SK-MEL-5 (cell line): ENCODE measurements at regions not wholly inside any gene's neighbourhood (a gene's known extent, or its start where the extent isn't known, plus 50 kb on each side); places are given as distances from the start of the nearest gene placed in this dataset.

ENCODE experiments used
- DNase-seq: peaks from one replicate; pipeline ENCODE4 v3.0.0-alpha.2; 2016; ENCODE audit warnings: low read depth, low spot score
- in situ Hi-C: cut with HindIII; loops from 2 replicates; pipeline ENCODE4 v1.10.0; 2016; ENCODE audit warnings: low sequenced_read_pairs, high pct_unique_total_duplicates, low pct_unique_long_range_greater_than_20kb

DNA sequence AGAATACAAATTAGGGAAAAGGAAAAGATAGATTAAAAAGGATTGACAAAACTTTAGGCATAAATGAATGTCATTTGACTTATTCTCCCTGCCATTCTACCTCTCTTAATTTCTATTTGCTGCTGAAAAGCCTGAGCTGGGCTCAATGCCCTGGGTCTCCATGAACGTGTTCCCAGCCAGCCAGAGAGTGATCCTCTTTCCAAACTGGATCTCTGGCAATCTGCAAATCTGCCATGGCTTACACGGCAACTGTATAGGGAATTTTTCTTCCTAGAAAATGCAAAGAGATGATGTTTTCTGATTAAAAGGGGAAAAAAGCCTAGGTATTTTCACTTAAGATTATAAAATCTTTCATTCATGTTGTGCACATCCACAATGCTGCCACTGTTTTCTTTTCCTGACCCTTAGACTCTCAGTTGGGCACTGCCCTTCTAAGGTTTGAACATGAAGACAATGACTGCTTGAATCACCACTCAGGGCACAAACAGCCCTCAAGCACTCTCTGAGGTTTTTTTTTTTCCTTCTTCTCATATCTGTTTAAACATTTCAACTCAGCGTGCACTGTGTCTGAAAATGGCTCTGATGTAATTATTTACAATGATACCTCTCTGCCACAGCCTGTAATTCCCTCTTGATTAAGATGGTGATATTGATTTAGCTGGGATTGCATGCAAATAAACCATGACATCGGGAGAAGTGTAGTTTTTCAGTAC lies 60.3 kb downstream of the DACT1 start:
- peak; percentile 52 for DNase-seq
- in situ Hi-C loops, result no loop called here

DNA sequence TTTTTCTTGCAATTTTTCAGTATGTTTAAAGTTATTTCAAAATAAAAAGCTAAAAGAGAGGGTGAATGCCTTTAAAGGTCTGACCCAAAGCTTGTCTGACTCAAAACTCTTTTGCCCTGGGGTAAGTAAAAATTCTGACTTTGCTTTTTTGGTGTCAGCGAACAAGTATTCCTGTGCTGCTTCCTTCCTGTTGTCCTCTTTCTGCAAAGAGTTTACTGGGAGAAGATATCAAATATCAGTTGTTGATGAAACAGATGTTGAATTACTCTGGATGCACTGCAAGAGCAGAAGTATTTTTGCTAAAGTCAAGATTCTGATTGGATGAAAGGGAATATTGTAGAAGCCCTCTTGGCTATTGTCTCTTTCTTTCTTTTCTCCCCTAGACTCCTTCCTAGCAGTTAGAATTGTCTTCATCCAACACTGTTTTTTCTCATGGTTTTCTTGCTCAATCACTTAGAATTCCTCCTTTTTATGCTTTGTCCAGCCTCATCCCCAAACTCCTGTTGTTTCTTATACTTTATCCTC lies 62.0 kb downstream of the DACT1 start:
- in situ Hi-C loops, result no loop called here
- DNase-seq, result no peak

GRCh38 chr14:58701156-58701555 lies 63.4 kb downstream of the DACT1 start:
- in situ Hi-C loops, result no loop called here
- DNase-seq, result no peak

- DNase-seq, result no peak
- in situ Hi-C loops, result no loop called here
Measured at GRCh38 chr14:58701604-58702003, 63.8 kb downstream of the DACT1 start.

DNA sequence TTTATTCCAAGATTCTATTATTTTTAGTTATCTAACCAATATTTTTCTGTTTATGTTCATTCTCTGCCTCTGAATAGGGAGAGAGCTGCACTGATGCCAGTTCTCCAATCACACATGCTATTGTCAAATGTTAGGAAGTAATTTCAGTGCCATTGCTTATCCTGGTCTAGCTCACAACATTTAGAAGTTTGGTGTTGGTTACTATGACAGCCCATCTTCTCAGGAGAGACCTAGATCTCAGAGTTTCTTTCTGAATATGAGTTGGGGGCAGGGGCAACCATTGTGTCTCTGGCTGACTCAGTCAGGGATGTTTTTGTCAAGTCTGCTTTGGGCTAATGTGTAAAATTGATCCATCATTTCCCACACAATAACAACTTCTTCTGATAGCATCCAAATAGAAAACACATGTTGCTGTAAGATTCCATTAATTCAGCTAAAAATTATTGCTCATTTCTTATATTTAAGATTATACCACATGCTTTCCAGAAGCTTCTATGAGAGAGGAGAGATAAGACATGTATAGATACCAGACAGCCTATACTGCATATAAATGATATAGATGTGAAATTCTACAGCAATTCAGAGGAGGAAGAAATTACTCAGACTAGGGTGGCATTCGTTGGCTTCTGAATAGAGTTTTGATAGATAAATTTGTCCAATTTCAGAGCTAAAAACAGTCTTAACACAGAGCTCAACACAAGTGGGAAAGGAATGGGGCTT lies 64.8 kb downstream of the DACT1 start:
- in situ Hi-C loops, result no loop called here

DNA sequence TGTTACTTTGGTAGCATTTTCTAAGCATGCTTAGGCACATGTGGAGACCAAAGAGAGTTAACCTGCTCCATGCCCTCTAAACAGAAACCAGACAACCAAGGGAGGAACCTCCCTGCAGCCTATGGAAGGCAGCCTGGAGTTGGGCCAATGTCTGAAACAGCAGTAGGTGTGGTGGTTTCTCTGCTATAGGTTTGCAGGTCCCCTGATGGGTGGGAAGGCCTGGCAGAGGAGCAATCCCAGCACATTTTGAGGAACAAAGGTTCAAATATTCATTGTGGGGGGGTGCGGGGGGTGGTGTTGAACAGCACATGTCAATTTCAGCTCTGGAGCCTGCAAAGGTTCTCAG lies 65.4 kb downstream of the DACT1 start:
- in situ Hi-C loops, result no loop called here

More for the DNA sequence above, 64.8 kb downstream of the DACT1 start:
- DNase-seq, result no peak

DNA sequence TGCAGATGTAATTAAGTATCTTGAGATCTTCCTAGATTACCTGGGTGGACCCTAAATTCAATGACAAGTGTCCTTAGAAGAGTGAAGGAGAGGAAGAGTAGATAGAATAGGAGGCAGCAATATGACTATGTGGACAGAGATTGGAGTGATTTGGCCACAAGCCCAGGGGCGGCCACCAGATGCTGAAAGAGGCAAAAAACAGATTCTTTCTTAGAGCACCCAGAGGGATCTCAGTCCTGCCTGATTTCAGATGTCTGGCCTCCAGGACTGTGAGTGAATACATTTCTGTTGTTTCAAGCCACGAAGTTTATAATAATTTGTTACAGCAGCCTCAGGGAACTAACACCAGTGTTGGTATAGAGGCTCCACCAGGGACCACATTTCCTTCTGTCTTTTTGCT lies 67.3 kb downstream of the DACT1 start:
- in situ Hi-C loops, result no loop called here
- DNase-seq, result no peak

More for the DNA sequence above, 65.4 kb downstream of the DACT1 start:
- no peak for DNase-seq

DNA sequence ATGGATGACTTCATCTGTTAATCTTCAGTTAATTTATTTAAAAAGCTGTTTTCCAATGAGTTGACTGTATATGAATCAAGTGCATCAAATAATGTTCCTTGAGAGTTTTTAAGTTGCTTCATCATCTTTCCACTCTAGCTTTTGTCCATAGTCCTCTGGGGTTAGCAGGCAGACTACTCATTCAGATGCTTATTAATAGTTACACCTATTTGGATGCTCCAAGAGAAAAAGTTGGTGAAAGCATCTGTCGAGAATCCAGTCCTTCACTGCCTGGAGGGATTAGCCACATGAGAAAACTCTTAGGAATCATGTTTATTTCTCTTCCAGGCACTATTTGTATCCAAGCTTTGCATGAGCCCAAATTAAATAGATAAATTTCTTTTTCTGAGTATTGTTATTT lies 70.2 kb downstream of the DACT1 start:
- in situ Hi-C loops, result no loop called here
- no peak for DNase-seq

DNA sequence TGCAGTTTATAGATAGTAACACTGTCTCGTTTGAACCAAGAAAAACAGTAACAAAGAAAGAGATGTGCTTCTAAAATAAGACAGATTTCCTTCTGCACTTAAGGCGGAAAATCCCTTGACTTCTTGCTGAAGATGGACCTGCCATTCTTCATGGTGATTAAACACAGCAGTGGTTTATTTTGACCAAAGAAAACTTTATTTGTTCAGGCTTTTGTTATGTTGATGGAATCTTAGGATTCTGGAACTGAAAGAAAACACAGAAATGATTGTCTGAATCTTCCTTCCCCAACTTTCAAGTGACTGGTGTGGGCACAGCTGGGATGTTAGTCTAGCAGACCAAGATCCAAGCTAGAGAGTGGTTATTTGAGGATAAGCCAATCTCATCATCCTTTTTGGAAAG lies 72.2 kb downstream of the DACT1 start:
- in situ Hi-C loops, result no loop called here
- no peak for DNase-seq

DNA sequence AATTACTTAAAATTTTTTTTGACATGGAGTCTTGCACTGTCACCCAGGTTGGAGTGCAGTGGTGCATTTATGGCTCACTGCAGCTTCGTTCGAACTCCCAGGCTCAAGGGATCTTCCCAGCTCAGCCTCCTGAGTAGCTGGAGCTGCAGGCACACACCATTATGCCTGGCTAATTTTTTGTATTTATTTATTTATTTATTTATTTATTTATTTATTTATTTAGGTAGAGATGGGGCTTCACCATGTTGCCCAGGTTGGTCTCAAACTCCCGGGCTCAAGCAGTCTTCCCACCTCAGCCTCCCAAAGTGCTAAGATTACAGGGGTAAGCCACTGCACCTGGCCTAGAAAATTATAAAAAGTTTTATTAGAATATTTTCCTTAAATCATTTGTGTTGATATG lies 73.6 kb downstream of the DACT1 start:
- DNase-seq, result no peak
- in situ Hi-C loops, result no loop called here

GRCh38 chr14:58712357-58712756 lies 74.6 kb downstream of the DACT1 start:
- in situ Hi-C loops, result no loop called here
- no peak for DNase-seq

DNA sequence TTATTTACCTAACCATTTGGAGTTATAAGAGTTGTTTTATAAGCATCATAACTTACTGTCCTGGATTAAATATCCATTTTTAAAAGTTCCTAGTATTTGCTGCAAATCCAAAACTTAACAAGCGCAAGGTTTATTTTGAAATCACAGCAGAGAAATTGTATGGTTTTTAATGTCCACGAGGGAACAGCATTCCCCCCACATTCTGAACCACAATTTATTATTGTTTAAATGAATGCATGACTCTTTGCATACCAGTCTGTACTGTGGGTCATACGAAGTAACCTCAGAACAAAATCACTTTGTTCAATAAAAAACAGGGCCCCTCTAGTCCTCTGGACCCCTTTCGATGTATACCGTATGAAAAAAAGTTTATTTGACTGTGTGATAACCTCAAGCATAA lies 75.9 kb downstream of the DACT1 start:
- DNase-seq, result no peak
- in situ Hi-C loops, result no loop called here

GRCh38 chr14:58716706-58717105 lies 78.9 kb downstream of the DACT1 start:
- DNase-seq, result no peak
- in situ Hi-C loops, result no loop called here

DNA sequence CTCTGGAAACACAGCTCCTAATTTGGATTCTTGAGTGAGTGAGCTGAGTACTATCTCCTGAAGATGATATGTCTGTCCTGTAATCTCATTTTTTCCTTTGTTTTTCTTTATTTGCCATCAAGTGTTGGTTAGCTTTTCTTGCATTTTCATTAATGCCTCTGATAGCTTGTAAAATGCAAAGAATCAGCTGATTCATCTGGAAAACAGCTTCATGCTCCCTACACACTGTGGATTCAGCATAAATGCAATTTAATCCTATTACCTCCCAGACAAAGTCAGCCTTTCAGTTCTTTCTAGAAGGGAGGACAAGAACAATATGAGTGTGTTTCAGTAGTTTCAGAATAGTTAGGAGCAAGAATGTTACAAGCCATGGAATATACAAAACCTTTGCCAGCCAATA lies 79.4 kb downstream of the DACT1 start:
- in situ Hi-C loops, result no loop called here
- peak; percentile 54 for DNase-seq

DNA sequence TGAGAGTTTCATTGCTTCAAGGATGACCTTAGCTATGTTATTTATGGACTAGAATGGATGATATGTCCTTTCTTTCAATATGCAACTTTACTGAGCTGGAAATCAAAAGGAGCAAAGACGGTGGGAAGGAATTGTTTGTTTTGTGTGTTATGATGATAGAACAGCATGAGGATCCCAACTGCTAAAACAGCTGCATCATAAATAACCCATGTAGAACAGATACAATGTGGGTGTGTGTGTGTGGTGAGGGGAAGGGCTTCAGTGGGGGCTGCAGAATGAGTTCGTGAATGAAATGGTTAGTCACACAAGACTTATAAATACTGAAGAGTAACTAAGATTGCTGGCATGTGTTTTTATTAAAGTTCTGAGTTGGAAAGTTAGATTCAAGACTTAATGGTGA lies 80.1 kb downstream of the DACT1 start:
- DNase-seq, result no peak
- in situ Hi-C loops, result no loop called here

DNA sequence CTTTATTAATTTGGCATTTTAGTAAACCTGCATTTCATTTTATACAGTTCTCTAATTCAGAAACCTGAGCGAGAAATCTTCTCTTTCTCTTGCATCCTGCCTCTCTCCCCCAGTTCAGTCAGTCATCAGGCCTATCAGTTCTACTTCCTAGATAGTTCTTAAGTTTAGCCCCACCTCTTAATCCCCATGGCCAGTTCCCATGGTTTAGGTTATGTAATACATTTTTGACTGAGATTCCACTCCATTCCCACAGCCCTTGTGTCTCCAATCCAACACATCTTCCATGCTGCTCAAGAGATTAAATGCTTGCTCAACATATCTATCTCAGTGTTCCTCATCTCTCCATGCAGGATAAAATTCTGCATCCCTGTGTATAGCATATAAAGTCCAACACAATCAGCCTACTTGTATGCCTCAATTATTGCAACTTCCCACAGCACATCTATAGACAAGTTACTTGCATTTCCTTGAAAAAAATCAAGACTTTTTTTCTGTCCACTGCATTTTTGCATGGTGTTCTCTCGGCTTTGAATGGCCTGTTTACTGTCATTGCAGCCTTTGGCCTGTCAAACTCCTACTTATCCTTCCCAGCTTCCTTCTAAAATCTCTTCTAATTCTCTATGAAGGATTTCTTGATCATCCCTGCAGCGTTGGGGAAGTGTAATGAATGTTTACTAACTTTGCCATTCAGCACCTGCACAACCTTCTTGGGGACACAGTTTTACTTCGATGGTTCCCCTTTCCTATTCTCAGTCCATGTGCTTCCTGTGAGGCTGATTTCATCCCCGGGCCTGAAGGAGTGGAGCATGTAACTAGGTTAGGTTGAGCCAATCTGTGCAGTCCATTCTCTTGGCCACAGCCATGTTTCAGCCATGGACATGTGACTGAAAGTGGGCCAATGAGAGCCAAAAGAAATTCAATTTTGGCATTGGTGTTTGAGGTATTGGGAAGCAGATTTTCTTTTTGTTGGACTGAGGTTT lies 80.8 kb downstream of the DACT1 start:
- in situ Hi-C loops, result no loop called here
- no peak for DNase-seq

- no peak for DNase-seq
- in situ Hi-C loops, result no loop called here
Measured at GRCh38 chr14:58721723-58722122, 84.0 kb downstream of the DACT1 start.

DNA sequence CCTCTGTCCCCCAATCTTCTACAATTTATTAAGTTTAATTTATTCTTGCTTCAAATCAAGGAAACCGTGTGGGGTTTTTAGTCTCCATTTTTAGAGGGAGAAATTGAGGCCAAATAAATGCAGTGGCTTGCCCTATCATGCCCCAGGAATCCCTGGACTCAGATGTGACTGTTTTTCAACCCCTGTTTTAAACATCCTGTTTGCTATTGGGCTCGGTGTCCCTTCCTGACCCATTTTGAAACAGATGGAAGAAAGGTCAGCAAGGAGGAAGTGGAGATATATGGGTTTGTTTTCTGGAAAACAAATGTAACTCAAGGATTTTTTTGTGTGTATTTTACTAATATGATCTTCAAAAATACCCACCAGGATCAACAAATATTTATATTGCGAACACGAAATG lies 84.7 kb downstream of the DACT1 start:
- in situ Hi-C loops, result no loop called here
- no peak for DNase-seq
